OCI-LY7 (cell line): ENCODE measurements at regions not wholly inside any gene's neighbourhood (a gene's known extent, or its start where the extent isn't known, plus 50 kb on each side); places are given as distances from the start of the nearest gene placed in this dataset.

Source experiments
- BruUV-seq: library from RNA; stranded (reverse); fragments of 400-500 nt; replicated peaks from 2 replicates; lab custom pipeline; 2021; lab: Mats Ljungman, UMichigan
- CTCF ChIA-PET: fragments of 300-600 bp; sonication (Branson Sonifier 250); formaldehyde crosslinking; loops from one replicate; lab custom pipeline; 2022; ENCODE audit warnings: antibody characterized with exemption; ENCODE audit not compliant: unreplicated experiment; lab: Charles Lee
- POLR2A ChIA-PET: fragments of 300-600 bp; sonication (Branson Sonifier 250); formaldehyde crosslinking; loops from one replicate; lab custom pipeline; 2022; ENCODE audit warnings: antibody characterized with exemption; lab: Charles Lee
- DNase-seq: peaks from one replicate; pipeline ENCODE4 v3.0.0-alpha.2; 2015; ENCODE audit warnings: low spot score
- H2AFZ ChIP-seq: fragments of 200-600 bp; sonication (generic), shearing (Covaris generic); 2 replicates; pipeline ENCODE4 v1.6.1; 2014; ENCODE audit warnings: mild to moderate bottlenecking, antibody characterized with exemption, low read length, moderate library complexity
- H3K27ac ChIP-seq: fragments of 200-600 bp; sonication (generic); 2 replicates; pipeline ENCODE4 v1.5.1; 2014; ENCODE audit warnings: mixed run types, low read depth, mild to moderate bottlenecking, moderate library complexity, low read length, inconsistent platforms; ENCODE audit not compliant: poor library complexity, severe bottlenecking
- H3K36me3 ChIP-seq: fragments of 200-600 bp; sonication (generic); 2 replicates; pipeline ENCODE4 v1.6.1; 2014; ENCODE audit warnings: mild to moderate bottlenecking, antibody characterized with exemption, low read length, moderate library complexity, mixed read lengths; ENCODE audit not compliant: insufficient read depth
- H3K4me1 ChIP-seq: fragments of 200-600 bp; sonication (generic); 2 replicates; pipeline ENCODE4 v1.5.1; 2014; ENCODE audit warnings: mild to moderate bottlenecking, low read length; ENCODE audit not compliant: insufficient read depth, poor library complexity, severe bottlenecking
- H3K4me2 ChIP-seq: fragments of 200-600 bp; sonication (generic); 2 replicates; pipeline ENCODE4 v1.6.1; 2014; ENCODE audit warnings: mild to moderate bottlenecking, low read length
- H3K4me3 ChIP-seq: fragments of 200-600 bp; sonication (generic); 2 replicates; pipeline ENCODE4 v1.5.1; 2014; ENCODE audit warnings: mild to moderate bottlenecking, low read depth, low read length; ENCODE audit not compliant: poor library complexity, severe bottlenecking
- H3K79me2 ChIP-seq: fragments of 200-600 bp; sonication (generic); 2 replicates; pipeline ENCODE4 v1.6.1; 2016; ENCODE audit warnings: low read depth, mild to moderate bottlenecking, low read length, moderate library complexity, mixed read lengths; ENCODE audit not compliant: insufficient read depth
- H3K9me2 ChIP-seq: fragments of 200-600 bp; sonication (generic); 2 replicates; pipeline ENCODE4 v1.6.1; 2016; ENCODE audit warnings: mild to moderate bottlenecking, low read length, mixed read lengths; ENCODE audit not compliant: insufficient read depth
- H3K9me3 ChIP-seq: fragments of 200-600 bp; sonication (generic); 2 replicates; pipeline ENCODE4 v1.6.1; 2014; ENCODE audit warnings: mild to moderate bottlenecking, mixed run types, low read length, mixed read lengths
- H4K20me1 ChIP-seq: fragments of 200-600 bp; sonication (generic); 2 replicates; pipeline ENCODE4 v1.6.1; 2014; ENCODE audit warnings: mild to moderate bottlenecking, antibody characterized with exemption, low read length, moderate library complexity, mixed read lengths; ENCODE audit not compliant: insufficient read depth
- EZH2phosphoT487 ChIP-seq: fragments of 200-600 bp; sonication (generic); IDR thresholded peaks from 2 replicates; pipeline ENCODE4 v1.6.1; 2018; ENCODE audit warnings: low read depth, borderline replicate concordance, mild to moderate bottlenecking, mixed run types, antibody characterized with exemption, low read length, moderate library complexity, mixed read lengths
- intact Hi-C: fragments of 100-400 bp; cut with micrococcal nuclease; formaldehyde crosslinking; loops from one replicate; pipeline ENCODE4 v1.10.0; 2022; ENCODE audit not compliant: unreplicated experiment
- TF ChIP-seq, protein P1 (sequence below): fragments of 200-600 bp; sonication (generic); conservative IDR thresholded peaks from 2 replicates; pipeline ENCODE4 v1.5.1; 2014; ENCODE audit warnings: mild to moderate bottlenecking, antibody characterized with exemption, low read length, moderate library complexity, mixed read lengths

DNA sequence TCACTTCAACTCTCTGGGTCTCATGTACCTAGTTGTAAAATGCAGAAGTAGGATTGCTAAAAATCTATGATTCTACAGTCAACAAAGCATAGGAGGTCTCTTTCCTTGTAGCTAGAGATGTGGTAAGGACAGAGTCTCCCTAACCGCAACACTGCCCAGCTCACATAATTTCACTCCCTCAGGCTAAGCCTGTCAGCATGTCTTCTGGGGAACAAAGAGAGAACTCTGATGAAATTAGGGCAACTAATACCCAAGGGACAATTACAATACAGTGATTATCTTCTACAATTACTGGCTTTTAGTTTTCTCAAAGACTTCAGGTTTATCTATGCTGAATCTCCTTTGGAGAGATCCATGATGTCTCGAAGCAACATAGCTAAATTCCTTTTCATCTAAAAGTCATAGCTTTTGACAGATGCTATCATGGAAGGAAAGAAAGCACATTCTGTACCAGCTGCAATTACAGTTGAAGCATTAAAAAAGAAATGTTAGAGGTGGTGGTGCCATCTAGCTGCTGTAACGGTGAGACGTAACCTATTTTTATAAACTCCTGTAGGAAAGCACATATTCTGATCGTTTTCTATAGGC, 141.1 kb upstream of the TARS1 start:
- Histone ChIP-seq H4K20me1 (no peaks in the 10 kb centered on the region), H3K27ac (peak overlapping the region; percentile 80), H3K9me2 (no peaks in the 10 kb centered on the region), H2AFZ (peak overlapping the region; percentile 82; the same call in 1 of the 2 replicates), H3K4me1 (peaks cover 22% of the 10 kb centered on the region), H3K36me3 (no peaks in the 10 kb centered on the region), H3K4me2 (peak overlapping the region; percentile 52), H3K79me2 (no peaks in the 10 kb centered on the region), H3K9me3 (no peaks in the 10 kb centered on the region), H3K4me3 (peak overlapping the region; percentile 20)
- no peak for TF ChIP-seq EZH2phosphoT487
- TF ChIP-seq, protein P1, sequence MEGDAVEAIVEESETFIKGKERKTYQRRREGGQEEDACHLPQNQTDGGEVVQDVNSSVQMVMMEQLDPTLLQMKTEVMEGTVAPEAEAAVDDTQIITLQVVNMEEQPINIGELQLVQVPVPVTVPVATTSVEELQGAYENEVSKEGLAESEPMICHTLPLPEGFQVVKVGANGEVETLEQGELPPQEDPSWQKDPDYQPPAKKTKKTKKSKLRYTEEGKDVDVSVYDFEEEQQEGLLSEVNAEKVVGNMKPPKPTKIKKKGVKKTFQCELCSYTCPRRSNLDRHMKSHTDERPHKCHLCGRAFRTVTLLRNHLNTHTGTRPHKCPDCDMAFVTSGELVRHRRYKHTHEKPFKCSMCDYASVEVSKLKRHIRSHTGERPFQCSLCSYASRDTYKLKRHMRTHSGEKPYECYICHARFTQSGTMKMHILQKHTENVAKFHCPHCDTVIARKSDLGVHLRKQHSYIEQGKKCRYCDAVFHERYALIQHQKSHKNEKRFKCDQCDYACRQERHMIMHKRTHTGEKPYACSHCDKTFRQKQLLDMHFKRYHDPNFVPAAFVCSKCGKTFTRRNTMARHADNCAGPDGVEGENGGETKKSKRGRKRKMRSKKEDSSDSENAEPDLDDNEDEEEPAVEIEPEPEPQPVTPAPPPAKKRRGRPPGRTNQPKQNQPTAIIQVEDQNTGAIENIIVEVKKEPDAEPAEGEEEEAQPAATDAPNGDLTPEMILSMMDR, result peak; percentile 78
- peak; percentile 61 for DNase-seq
- BruUV-seq, result no TSS peak
- CTCF ChIA-PET, result no interaction called here
- POLR2A ChIA-PET, result interaction anchor here (1.1 kb wide), 1 partner anchor 9 kb away, joined by 3 read pairs; no protein-coding TSS in a partner anchor
- intact Hi-C loops, result no loop called here

DNA sequence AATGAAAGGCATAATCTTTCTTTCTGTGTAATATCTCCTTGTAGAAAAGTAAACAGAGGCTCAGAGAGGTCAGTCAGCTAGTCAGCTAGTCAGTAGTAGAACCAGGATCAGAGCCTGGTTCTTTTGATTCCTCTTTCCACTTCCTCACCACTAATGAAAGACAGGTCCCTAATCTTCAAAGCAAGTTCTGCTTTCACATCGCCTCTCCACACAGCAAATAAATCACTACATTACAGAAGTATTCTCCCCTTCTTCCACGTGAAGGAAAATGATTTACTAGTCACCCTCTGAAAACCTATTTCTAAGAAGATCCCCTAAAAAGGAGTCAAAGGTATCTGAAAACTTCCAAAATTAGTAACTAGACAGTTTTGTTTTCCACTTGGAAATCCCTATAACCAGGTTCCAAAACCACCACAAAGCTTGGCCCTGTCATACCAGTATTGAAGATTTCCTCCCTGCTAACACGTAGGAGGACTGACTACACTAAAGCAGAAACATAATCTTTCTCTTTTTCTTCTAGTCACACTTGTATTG, 140.5 kb upstream of the TARS1 start:
- H3K36me3 ChIP-seq, result no peaks in the 10 kb centered on the region
- no peak overlapping the region for H3K4me3 ChIP-seq
- ChIA-PET POLR2A (interaction anchor here (0.7 kb wide), 1 partner anchor 10 kb away, joined by 5 read pairs; no protein-coding TSS in a partner anchor), CTCF (no interaction called here)
- intact Hi-C loops, result no loop called here
- no peak for TF ChIP-seq EZH2phosphoT487
- TF ChIP-seq, protein P1, result peak; percentile 5; the same call in 1 of the 2 replicates
- peak overlapping the region; percentile 82; the same call in 1 of the 2 replicates for H2AFZ ChIP-seq
- H3K9me3 ChIP-seq, result no peaks in the 10 kb centered on the region
- BruUV-seq, result no TSS peak
- H3K79me2 ChIP-seq, result no peaks in the 10 kb centered on the region
- peak overlapping the region; percentile 52 for H3K4me2 ChIP-seq
- DNase-seq, result peak; percentile 63
- H4K20me1 ChIP-seq, result no peaks in the 10 kb centered on the region
- H3K4me1 ChIP-seq, result peaks cover 22% of the 10 kb centered on the region
- H3K27ac ChIP-seq, result peak overlapping the region; percentile 80
- H3K9me2 ChIP-seq, result no peaks in the 10 kb centered on the region

DNA sequence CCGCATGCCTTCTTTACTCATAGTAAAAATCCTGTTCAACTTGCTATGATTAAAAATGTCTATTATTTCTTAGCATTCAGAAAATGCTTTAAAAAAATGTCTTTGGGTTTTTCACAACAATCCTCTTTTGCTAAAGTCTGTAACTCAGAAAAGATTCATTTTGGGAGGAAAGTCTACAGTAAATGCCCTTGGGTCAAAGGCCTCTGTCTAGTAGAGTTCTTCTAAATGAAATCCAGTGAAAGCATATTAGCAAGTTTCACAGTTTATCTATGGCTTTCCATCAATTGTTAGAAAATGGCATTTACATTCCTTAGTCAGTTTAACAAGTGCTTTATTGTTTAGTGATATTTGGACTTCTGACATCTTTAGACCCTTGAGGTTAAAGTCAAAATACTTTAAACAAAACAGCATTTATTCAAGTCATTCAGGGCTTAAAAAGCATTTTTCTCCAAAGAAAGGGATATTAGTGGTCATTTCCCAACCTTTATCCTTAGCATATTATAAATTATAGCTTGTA, 137.1 kb upstream of the TARS1 start:
- Histone ChIP-seq H3K4me1 (peaks cover 31% of the 10 kb centered on the region), H2AFZ (peak overlapping the region; percentile 31; the same call in 1 of the 2 replicates), H3K36me3 (no peaks in the 10 kb centered on the region), H3K4me2 (no peak overlapping the region), H4K20me1 (no peaks in the 10 kb centered on the region), H3K9me3 (no peaks in the 10 kb centered on the region), H3K4me3 (no peak overlapping the region), H3K27ac (no peak overlapping the region), H3K79me2 (no peaks in the 10 kb centered on the region), H3K9me2 (no peaks in the 10 kb centered on the region)
- no peak for TF ChIP-seq EZH2phosphoT487
- TF ChIP-seq, protein P1, result no peak
- ChIA-PET POLR2A (no interaction called here), CTCF (no interaction called here)
- DNase-seq, result no peak
- no TSS peak for BruUV-seq
- intact Hi-C loops, result no loop called here
